ENCODE measurements at regions not wholly inside any gene's neighbourhood (a gene's known extent, or its start where the extent isn't known, plus 50 kb on each side); places are given as distances from the start of the nearest gene placed in this dataset.

DNA sequence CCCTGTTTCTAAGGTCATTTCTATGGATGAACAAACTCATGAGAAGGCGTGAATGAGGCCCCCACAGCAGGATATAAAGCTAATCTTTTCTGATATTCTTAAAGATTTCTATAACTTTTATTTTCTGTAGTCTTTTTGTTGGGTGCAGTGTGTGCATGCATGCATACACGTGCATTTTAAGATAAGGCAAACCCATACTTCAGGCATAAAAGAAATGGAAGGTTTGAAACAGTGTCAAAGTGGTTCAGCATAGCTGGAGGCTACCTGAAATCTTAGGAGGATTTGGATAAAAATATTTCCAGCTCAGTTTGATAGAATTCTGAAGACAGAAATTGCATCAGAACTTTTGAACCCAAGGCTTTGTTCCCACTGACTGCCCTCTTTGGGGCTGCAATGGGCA is 119.7 kb downstream of the PDHA2 start:
- DNase-seq (ENCODE audit: low spot score), result no peak

DNA sequence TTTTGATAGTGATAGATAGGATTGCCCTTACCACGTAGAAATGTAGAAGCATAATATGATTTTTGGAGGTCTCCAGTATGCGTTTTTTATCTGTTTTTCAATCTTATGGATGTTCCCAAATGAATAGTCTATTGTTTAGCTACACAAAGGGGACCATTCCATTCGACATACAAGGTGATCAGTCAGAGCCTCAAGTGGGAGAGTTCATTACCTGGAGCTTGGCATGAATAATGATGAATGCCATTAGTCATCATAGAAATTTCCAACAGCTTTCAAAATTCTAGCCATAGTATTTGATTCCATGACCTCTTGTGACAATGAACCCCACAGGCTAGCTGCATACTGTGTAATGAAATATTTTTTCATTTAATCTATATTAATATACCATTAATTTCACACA is 123.6 kb downstream of the PDHA2 start:
- DNase-seq (ENCODE audit: low spot score), result no peak
- in situ Hi-C loops (cut with MboI; ENCODE audit: low sequenced_read_pairs, unreplicated experiment), result no loop called here
- TF ChIP-seq, protein P1, sequence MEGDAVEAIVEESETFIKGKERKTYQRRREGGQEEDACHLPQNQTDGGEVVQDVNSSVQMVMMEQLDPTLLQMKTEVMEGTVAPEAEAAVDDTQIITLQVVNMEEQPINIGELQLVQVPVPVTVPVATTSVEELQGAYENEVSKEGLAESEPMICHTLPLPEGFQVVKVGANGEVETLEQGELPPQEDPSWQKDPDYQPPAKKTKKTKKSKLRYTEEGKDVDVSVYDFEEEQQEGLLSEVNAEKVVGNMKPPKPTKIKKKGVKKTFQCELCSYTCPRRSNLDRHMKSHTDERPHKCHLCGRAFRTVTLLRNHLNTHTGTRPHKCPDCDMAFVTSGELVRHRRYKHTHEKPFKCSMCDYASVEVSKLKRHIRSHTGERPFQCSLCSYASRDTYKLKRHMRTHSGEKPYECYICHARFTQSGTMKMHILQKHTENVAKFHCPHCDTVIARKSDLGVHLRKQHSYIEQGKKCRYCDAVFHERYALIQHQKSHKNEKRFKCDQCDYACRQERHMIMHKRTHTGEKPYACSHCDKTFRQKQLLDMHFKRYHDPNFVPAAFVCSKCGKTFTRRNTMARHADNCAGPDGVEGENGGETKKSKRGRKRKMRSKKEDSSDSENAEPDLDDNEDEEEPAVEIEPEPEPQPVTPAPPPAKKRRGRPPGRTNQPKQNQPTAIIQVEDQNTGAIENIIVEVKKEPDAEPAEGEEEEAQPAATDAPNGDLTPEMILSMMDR (IDR thresholded peaks at IDR 0.05; ENCODE audit: borderline replicate concordance, control extremely low read depth, extremely low read depth, insufficient read depth, missing control alignments), result no peak

More for the DNA sequence above, 119.7 kb downstream of the PDHA2 start:
- TF ChIP-seq, protein P1 (IDR thresholded peaks at IDR 0.05; ENCODE audit: borderline replicate concordance, control extremely low read depth, extremely low read depth, insufficient read depth, missing control alignments), result no peak
- in situ Hi-C loops (cut with MboI; ENCODE audit: low sequenced_read_pairs, unreplicated experiment), result no loop called here

GRCh38 chr4:95979961-95980876 is 140.3 kb downstream of the PDHA2 start:
- in situ Hi-C loops (cut with MboI; ENCODE audit: low sequenced_read_pairs, unreplicated experiment), result no loop called here
- TF ChIP-seq, protein P1 (IDR thresholded peaks at IDR 0.05; ENCODE audit: borderline replicate concordance, control extremely low read depth, extremely low read depth, insufficient read depth, missing control alignments), result no peak
- DNase-seq (ENCODE audit: low spot score), result no peak

- TF ChIP-seq, protein P1 (IDR thresholded peaks at IDR 0.05; ENCODE audit: borderline replicate concordance, control extremely low read depth, extremely low read depth, insufficient read depth, missing control alignments), result no peak
- no peak for DNase-seq (ENCODE audit: low spot score)
- in situ Hi-C loops (cut with MboI; ENCODE audit: low sequenced_read_pairs, unreplicated experiment), result no loop called here
Observed at GRCh38 chr4:95980877-95981360, 141.0 kb downstream of the PDHA2 start.

DNA sequence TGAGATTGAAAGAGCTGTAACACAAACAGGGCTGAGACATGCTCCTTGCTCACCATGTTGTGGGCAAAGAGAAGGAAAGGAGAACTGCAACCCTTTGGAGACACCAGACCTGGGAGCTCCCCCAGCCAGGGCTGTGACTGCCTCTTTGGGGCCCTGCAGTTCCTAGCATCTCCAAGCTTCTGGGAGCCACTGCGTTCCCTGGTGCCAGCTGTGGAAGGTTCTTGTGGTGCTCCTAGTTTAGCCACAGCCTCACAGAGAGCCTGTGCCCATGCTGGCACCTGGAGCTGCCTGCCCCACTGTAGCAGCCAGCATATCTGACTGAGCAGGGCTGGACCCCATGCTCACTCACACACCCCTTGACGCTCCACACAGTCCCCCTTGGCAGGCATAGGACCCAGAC is 141.7 kb downstream of the PDHA2 start:
- TF ChIP-seq, protein P1 (IDR thresholded peaks at IDR 0.05; ENCODE audit: borderline replicate concordance, control extremely low read depth, extremely low read depth, insufficient read depth, missing control alignments), result no peak
- no peak for DNase-seq (ENCODE audit: low spot score)
- in situ Hi-C loops (cut with MboI; ENCODE audit: low sequenced_read_pairs, unreplicated experiment), result no loop called here

DNA sequence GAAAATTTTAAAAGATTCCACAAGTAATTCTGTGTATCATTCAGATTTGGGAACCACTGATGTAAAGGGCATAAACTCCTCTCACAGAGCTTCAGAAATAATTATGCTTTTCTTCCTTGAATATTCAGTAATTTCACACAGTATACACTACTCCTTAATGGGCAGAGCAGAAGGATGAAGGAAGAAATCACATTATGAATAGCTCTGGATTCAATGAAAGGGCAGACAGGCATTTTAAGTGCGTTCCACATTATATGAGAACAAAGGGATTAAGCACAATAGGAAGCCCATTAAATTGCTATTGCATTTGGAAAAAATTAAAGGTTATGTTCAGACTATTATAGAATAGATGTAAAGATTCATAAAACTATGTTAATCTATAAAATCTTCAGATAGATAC is 142.6 kb downstream of the PDHA2 start:
- DNase-seq (ENCODE audit: low spot score), result no peak
- in situ Hi-C loops (cut with MboI; ENCODE audit: low sequenced_read_pairs, unreplicated experiment), result no loop called here
- TF ChIP-seq, protein P1 (IDR thresholded peaks at IDR 0.05; ENCODE audit: borderline replicate concordance, control extremely low read depth, extremely low read depth, insufficient read depth, missing control alignments), result no peak

All from GM13976 (cell line).